ENCODE measurements at regions not wholly inside any gene's neighbourhood (a gene's known extent, or its start where the extent isn't known, plus 50 kb on each side); places are given as distances from the start of the nearest gene placed in this dataset.

- TF ChIP-seq GATA2 (IDR thresholded peaks at IDR 0.05; ENCODE audit: low read depth, low read length) (no peak), GATA3 (IDR thresholded peaks at IDR 0.05; ENCODE audit: low read depth, low read length) (no peak)
Observed at GRCh38 chr1:181170194-181170593, 81.7 kb downstream of the IER5 start.

Measured in SH-SY5Y (cell line).